ENCODE measurements at regions not wholly inside any gene's neighbourhood (a gene's known extent, or its start where the extent isn't known, plus 50 kb on each side); places are given as distances from the start of the nearest gene placed in this dataset.
"Not testable (repeated sequence)": the region's sequence is repeated elsewhere in the genome, so short reads cannot be mapped to it uniquely, and the experiment has no call there.

DNA sequence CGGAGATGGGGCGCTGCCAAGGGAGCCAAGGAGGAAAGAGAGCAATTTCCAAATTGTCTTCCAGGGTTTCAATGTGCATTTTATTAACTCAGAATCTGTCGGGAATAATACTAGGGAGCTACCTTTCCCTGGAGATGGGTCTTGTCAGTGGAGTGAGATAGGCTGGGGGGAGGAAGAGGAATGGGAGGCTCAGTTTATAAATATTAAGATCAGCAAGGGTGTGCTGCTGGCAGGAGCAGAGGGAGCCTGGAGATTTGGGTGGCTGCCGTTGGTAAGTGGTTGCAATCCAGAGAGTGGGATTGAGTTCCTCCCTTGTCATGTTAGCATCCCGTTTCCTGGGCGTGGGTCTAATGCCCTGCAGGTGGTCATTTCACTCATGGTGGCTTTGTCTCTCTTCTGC is 89.9 kb upstream of the ZNG1F start:
- not testable (repeated sequence) for DNase-seq (ENCODE audit: low read depth)

DNA sequence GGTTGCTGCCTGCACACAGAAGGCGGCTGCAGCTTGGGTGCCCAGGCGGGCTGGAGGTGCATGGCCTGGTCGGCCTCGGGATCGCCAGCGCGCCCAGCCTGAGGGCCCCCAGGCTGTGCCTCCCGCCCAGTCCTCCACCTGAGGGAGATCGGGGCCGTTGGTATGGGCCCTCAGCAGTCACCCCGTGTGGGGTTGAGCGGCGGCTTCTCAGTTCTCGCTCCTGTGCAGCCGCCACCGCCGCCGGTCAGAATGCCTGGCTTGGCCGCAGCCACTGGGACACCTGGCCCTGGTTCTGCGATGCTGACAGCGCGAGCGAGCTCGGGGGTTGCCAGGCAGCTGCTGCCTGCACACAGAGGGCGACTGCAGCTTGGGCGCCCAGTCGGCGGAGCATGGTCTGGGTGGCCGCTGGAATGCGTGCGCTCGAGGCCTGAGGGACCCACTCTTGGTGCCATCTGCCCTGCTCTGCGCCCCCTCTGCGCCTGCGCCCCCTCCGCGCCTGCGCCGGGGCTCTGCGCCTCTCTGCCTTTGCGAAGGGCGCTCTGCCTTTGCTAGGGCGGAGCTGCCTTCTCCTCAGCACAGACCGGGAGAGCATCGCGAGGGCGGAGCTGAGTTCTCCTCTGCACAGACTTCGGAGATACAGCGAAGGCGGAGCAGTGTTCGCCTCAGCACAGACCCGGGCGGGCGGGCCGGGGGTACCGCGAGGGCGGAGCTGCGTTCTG is 84.6 kb upstream of the ZNG1F start:
- peak; percentile 57 for DNase-seq (ENCODE audit: low read depth)
- peak overlapping the region; percentile 34 for H3K4me3 ChIP-seq (ENCODE audit: low read length)

More for the DNA sequence above, 89.9 kb upstream of the ZNG1F start:
- not testable (repeated sequence) for H3K4me3 ChIP-seq (ENCODE audit: low read length)

DNA sequence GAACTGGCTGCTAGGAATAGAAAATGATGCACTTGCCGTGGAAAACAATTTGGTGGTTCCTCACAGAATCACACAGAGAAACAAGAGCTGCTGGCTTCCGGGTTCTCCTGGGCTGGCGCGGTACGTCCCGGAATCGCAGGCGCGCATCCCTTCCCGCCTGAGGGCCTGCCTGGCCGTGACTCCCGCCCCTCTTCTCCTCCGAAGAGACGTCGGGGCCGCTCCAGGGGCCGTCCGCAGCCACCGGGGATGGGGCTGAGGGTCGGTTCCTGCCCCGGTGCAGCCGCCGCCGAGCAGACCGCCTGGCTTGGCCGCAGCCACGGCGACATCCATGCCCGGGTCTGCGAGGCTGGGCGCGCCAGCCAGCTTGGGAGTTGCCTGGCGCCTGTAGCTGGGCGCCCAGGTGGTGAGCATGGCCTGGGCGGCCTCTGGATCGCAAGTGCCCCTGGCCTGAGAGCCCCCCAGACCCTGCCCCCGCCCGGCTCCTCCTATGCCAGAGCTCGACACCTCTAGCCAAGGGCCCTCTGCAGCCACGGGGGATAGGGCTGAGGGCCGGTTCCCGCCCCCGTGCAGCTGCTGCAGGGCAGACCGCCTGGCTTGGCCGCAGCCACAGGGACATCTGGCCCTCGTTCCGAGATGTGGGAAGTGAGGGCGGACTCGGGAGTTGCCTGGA is 83.9 kb upstream of the ZNG1F start:
- peak; percentile 8 for DNase-seq (ENCODE audit: low read depth)
- peak overlapping the region; percentile 34 for H3K4me3 ChIP-seq (ENCODE audit: low read length)

DNA sequence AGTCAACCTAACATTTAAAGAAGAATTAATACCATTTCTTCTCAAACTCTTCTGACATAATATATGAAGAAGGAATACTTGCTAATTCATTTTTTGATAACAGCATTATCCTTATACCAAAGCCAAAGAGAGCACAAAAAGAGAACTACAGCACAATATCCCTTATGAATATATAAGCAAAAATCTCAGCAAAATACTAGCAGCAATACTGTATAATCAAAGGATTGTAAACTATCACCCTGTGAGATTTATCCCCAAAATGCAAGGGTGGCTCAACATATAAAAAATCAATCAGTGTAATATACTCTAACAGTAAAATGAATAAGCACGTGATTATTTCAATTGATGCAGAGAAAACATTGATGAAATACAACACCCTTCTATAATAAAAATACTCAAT is 81.9 kb upstream of the ZNG1F start:
- H3K4me3 ChIP-seq (ENCODE audit: low read length); DNase-seq (ENCODE audit: low read depth): not testable (repeated sequence)

DNA sequence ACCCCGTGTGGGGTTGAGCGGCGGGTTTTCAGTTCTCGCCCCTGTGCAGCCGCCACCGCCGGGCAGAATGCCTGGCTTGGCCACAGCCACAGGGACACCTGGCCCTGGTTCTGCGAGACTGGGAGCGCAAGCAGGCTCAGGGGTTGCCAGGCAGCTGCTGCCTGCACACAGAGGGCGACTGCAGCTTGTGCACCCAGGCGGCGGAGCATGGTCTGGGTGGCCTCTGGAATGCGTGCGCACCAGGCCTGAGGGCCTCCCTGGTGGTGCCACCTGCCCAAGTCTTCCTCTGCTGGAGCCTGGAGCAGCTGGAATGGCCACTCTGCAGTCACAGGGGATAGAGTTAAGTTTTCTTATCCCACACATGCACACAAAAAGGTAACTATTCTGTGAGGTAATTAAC is 80.4 kb upstream of the ZNG1F start:
- not testable (repeated sequence) for H3K4me3 ChIP-seq (ENCODE audit: low read length); DNase-seq (ENCODE audit: low read depth)

DNA sequence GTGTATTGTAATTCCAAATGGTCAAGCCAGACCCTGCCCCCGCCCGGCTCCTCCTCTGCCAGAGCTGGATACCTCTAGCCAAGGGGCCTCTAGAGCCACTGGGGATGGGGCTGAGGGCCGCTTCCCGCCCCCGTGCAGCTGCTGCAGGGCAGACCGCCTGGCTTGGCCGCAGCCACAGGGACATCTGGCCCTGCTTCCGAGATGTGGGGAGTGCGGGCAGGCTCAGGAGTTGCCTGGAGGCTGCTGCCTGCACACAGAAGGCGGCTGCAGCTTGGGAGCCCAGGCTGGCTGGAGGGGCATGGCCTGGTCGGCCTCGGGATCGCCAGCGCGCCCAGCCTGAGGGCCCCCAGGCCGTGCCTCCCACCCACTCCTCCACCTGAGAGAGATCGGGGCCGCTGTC is 79.9 kb upstream of the ZNG1F start:
- H3K4me3 ChIP-seq (ENCODE audit: low read length); DNase-seq (ENCODE audit: low read depth): not testable (repeated sequence)

DNA sequence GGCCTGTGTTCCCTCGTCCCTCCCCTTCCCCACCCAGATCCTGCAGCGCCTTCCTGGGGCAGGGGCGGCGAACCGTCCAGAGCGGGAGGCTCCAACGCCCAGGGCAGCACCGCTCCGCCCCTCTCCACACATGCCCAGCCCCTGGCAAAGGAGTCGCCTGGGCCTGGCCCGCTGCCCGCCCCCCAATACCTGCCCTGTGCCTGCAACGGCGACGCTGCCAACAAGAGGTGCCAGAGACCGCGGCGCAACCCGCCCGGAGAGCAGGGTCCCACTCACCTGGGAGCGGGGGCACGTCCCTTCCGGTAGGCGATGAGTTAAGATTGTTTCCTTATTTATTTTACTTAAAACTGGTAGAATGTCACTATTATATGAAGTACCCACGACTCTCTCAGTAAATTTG is 77.5 kb upstream of the ZNG1F start:
- H3K4me3 ChIP-seq (ENCODE audit: low read length); DNase-seq (ENCODE audit: low read depth): not testable (repeated sequence)

DNA sequence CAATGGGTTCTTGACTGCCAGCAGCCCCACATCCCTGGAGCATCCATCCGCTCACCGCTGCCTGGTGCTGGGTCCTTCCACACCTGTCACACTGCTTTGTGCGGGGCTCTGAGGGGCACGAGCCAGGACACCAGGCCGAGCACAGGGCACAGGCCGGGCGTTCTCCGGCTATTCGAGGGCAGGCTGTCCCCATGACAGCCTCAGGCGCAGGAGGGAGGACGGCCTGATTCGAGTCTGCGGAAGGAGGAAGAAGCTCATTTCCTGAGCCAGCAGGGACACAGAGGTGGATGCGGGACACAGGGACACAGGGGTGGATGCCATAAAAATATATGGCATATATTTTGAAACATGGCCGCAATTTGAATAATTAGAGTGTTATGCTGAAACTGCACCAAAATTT is 76.9 kb upstream of the ZNG1F start:
- DNase-seq (ENCODE audit: low read depth); H3K4me3 ChIP-seq (ENCODE audit: low read length): not testable (repeated sequence)

DNA sequence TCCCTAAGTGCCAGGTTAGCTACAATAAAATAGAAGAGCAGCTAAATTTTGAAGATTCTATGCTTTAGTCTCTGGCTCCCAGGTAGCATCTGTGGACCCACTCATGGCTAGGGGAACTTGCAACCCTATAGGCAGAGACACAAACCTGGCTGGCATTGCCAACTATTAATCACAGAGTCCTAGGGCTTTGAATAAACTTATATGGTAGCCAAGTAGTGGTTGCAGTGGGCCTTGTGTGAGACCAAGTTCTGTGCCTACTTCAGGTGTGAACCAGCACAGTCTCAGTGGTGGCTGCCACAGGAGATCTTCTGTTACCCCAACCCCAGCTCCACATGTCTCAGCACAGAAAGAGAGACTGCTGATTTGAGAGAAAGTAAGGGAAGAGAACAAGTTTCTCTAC is 62.9 kb upstream of the ZNG1F start:
- DNase-seq (ENCODE audit: low read depth); H3K4me3 ChIP-seq (ENCODE audit: low read length): not testable (repeated sequence)

DNA sequence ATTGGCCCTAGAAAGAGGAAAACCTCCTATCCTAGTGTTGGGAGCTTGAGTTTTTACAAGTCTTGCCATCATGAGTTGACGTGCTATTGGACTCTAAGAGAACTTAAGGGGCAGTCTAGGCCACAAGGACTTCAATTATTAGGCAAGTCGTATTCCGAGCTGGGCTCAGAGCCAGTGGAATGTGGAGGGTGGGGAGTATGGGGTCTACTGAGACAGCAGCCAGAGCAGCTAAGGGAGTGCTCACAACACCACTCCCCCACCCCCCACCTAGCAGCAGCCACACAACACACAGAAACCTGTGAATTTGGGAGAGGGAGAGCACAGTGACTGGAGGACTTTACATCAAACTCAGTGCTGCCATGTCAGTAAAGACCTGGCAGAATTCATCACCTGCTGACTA is 62.0 kb upstream of the ZNG1F start:
- H3K4me3 ChIP-seq (ENCODE audit: low read length); DNase-seq (ENCODE audit: low read depth): not testable (repeated sequence)

DNA sequence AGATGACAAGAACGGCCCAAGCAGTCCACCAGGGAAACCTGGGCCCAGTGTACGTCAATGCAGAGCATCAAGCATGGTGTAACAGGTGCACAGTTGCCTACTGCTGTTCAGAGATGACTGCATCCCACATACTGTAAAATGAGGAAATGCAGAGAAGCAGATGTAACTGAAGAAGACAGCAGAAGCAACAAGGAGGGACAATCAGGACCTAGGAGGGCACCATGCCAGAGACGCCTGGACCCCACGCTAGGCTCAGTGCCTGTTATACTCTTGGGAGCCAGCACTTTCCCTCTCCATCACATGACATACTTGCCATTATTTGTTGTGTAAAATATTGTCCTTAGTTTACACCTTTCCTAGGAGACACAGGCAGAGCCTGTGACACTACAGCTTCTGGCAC is 57.6 kb upstream of the ZNG1F start:
- H3K4me3 ChIP-seq (ENCODE audit: low read length); DNase-seq (ENCODE audit: low read depth): not testable (repeated sequence)

All from epithelial cell of esophagus (primary cell).